ENCODE measurements at regions not wholly inside any gene's neighbourhood (a gene's known extent, or its start where the extent isn't known, plus 50 kb on each side); places are given as distances from the start of the nearest gene placed in this dataset.

GRCh38 chr3:188940573-188940932 lies 231.2 kb upstream of the TPRG1 start:
- no peak for DNase-seq (ENCODE audit: extremely low read depth in 1 of 11, low read depth in 9 of 11, low spot score in 4 of 11)

- no peak for DNase-seq (ENCODE audit: extremely low read depth in 1 of 11, low read depth in 9 of 11, low spot score in 4 of 11)
These were observed 230.7 kb upstream of the TPRG1 start for GRCh38 chr3:188941103-188941502.

DNA sequence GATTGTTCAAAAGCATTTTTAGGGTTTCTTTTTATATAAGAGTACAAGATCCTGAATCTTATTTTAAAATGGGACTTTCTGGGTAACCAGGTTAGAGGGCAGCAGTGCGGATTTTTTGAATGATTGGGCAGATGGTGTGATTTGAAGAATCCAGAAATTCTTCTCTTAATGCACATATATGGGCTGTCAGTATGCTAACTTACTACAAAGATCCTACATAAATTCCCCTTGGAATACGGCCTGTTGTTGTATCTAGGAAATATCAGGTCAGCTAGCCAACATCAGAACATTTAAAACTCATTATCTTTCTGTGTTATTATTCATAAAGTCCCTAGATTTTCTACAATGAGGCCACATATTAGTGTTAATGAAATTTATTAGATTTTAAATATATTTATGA lies 229.6 kb upstream of the TPRG1 start:
- DNase-seq (ENCODE audit: extremely low read depth in 1 of 11, low read depth in 9 of 11, low spot score in 4 of 11) = no peak

DNA sequence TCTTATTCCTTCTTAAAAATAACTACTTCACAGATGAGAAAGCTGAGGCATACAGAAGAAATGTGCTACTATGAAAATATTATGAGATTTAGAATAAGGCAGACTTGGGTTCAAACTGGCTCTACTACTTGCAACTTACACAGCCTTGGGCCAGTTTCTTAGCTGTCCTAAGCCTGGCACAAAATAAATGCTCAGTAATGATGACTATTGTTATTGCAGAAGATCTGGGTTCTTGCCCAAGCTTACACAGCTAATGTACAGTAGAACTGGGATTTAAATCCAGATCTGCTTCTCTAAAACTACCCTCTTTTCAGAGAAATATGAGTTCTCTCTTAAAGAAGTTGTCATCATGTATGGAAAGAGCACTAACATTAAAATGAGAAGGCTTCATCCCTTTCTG lies 228.2 kb upstream of the TPRG1 start:
- DNase-seq (ENCODE audit: extremely low read depth in 1 of 11, low read depth in 9 of 11, low spot score in 4 of 11) = no peak

DNA sequence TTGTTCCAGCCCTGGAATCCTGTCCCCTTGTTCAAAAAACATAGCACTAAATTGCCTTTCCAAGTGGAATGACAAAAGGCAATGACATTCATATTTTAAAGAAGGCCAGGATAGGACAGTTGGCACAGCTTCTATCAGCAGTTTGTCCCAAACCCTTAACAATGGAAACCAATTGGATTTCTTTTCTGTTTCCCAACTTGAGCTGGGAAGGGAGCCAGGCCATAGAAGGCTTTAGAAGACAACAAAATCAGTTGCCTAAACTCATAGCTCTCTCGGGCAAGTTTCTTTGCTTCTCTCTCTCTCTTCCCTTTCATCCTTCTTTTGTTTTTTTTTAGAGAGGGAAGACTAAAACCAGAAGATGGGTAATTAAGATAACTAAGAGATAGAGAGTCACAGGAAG lies 227.7 kb upstream of the TPRG1 start:
- DNase-seq (ENCODE audit: extremely low read depth in 1 of 11, low read depth in 9 of 11, low spot score in 4 of 11) = no peak

- DNase-seq (ENCODE audit: extremely low read depth in 1 of 11, low read depth in 9 of 11, low spot score in 4 of 11) = no peak
These were observed 225.2 kb upstream of the TPRG1 start for GRCh38 chr3:188946351-188947240.

DNA sequence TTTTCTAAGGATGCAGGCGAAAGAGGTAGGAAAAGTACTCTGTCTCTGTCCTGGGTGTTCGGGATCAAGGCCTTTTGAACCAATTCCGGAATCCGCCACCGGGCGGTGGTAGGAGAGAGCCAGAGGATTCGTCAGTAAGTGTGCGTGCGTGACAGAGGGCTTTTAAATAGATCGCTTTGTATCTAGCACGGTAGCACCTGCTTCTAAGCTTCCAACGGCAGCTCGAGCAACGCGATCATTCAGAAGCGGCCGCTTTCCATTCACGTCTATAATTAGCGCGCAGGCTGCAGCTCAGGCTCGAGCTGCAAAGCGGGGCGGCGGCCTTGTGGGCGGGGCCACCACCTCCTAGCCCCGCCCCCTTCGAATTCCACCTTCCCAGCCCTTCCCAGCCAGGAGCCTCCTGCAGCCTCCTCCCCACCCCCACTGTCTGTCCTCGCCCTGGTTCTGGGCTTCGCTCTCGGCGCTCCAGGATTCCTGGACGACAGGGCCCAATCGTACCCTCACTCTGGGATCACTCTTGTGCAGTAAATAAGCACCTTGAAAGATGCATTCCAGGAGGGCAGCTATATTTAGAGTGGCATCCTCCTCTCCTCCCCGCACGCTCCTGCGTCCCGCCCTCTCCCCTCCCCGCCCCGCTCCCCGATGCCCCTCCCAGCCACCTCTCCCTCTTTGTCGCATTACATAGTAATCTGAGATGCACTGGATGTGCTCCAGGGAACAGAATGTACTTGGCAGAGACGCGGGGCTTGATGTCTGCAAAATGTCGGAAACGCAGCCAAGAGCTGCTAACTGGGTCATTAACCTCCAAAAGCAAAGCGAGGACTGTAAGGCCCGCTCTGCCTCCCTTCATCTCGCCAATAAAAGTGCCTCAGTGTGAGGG lies 224.1 kb upstream of the TPRG1 start:
- peak; percentile 89 to 97 (median 95) for DNase-seq (ENCODE audit: extremely low read depth in 1 of 11, low read depth in 9 of 11, low spot score in 4 of 11)

GRCh38 chr3:188948281-188948996 lies 223.3 kb upstream of the TPRG1 start:
- DNase-seq (ENCODE audit: extremely low read depth in 1 of 11, low read depth in 9 of 11, low spot score in 4 of 11) = no peak

GRCh38 chr3:188948997-188949389 lies 222.8 kb upstream of the TPRG1 start:
- no peak for DNase-seq (ENCODE audit: extremely low read depth in 1 of 11, low read depth in 9 of 11, low spot score in 4 of 11)

- DNase-seq (ENCODE audit: extremely low read depth in 1 of 11, low read depth in 9 of 11, low spot score in 4 of 11) = no peak
These were observed 222.3 kb upstream of the TPRG1 start for GRCh38 chr3:188949456-188949855.

GRCh38 chr3:188949996-188950395 lies 221.8 kb upstream of the TPRG1 start:
- no peak for DNase-seq (ENCODE audit: extremely low read depth in 1 of 11, low read depth in 9 of 11, low spot score in 4 of 11)

- no peak for DNase-seq (ENCODE audit: extremely low read depth in 1 of 11, low read depth in 9 of 11, low spot score in 4 of 11)
These were observed 220.8 kb upstream of the TPRG1 start for GRCh38 chr3:188950832-188951489.

GRCh38 chr3:188951734-188952133 lies 220.0 kb upstream of the TPRG1 start:
- no peak for DNase-seq (ENCODE audit: extremely low read depth in 1 of 11, low read depth in 9 of 11, low spot score in 4 of 11)

- peak; percentile 66 to 91 (median 82) for DNase-seq (ENCODE audit: extremely low read depth in 1 of 11, low read depth in 9 of 11, low spot score in 4 of 11)
These were observed 217.1 kb upstream of the TPRG1 start for GRCh38 chr3:188954590-188955208.

GRCh38 chr3:188955919-188956318 lies 215.9 kb upstream of the TPRG1 start:
- no peak for DNase-seq (ENCODE audit: extremely low read depth in 1 of 11, low read depth in 9 of 11, low spot score in 4 of 11)

GRCh38 chr3:188956839-188957489 lies 214.8 kb upstream of the TPRG1 start:
- peak in 8 of 11 donors; percentile 33 to 69 (median 52) for DNase-seq (ENCODE audit: extremely low read depth in 1 of 11, low read depth in 9 of 11, low spot score in 4 of 11)

DNA sequence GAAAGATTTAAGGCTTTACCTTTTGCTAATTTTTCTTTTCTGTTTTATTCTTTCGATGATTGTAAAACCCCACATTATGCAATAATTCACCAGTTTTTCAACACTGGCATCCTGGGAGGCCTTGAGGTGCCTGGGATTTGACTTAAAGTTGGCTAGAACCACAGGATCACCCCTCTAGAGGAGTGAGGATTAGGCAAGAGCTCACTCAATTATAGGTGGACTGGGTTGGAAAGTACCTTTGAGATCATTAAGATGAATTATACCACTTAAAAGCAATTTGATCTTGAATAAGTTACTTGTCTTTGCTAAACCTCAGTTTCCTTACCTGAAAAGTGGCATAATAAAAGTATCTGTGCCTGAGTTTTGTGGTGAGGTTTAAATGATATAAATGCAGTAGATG lies 212.8 kb upstream of the TPRG1 start:
- no peak for DNase-seq (ENCODE audit: extremely low read depth in 1 of 11, low read depth in 9 of 11, low spot score in 4 of 11)

Measured in renal cortex interstitium (tissue), 11 donors.